Activated naive CD4-positive, alpha-beta T cell treated with anti-CD3 and anti-CD28 coated beads for 36 hours (primary cell): ENCODE measurements at regions not wholly inside any gene's neighbourhood (a gene's known extent, or its start where the extent isn't known, plus 50 kb on each side); places are given as distances from the start of the nearest gene placed in this dataset.

ENCODE experiments used
- CTCF ChIA-PET: fragments of 350-600 bp; sonication (Branson Sonifier 250); formaldehyde crosslinking; loops from one replicate; lab custom pipeline; 2021; ENCODE audit warnings: antibody characterized with exemption; lab: Charles Lee
- DNase-seq: peaks from one replicate; pipeline ENCODE4 v3.0.0-alpha.2; 2020
- H3K27ac Mint-ChIP-seq: one replicate; pipeline ENCODE4 v1.8.0; 2021; ENCODE audit warnings: mild to moderate bottlenecking, mixed read lengths
- H3K27me3 Mint-ChIP-seq: one replicate; pipeline ENCODE4 v1.8.0; 2021; ENCODE audit warnings: low read depth, mixed read lengths
- H3K36me3 Mint-ChIP-seq: one replicate; pipeline ENCODE4 v1.8.0; 2021; ENCODE audit warnings: low read depth, mixed read lengths
- H3K4me1 Mint-ChIP-seq: one replicate; pipeline ENCODE4 v1.8.0; 2021; ENCODE audit warnings: low read depth, mixed read lengths
- H3K4me3 Mint-ChIP-seq: one replicate; pipeline ENCODE4 v1.8.0; 2021; ENCODE audit warnings: mild to moderate bottlenecking, moderate library complexity, mixed read lengths
- H3K9me3 Mint-ChIP-seq: one replicate; pipeline ENCODE4 v1.8.0; 2021; ENCODE audit warnings: mixed read lengths
- intact Hi-C: fragments of 100-400 bp; cut with micrococcal nuclease; formaldehyde crosslinking; loops from one replicate; pipeline ENCODE4 v1.15.1; 2023

GRCh38 chr2:21693081-21693480 is 569.3 kb downstream of the TDRD15 start:
- Mint-ChIP-seq H3K4me3 (no peak overlapping the region), H3K9me3 (no peaks in the 10 kb centered on the region), H3K27ac (no peak overlapping the region), H3K27me3 (no peaks in the 10 kb centered on the region), H3K36me3 (no peaks in the 10 kb centered on the region), H3K4me1 (no peaks in the 10 kb centered on the region)
- CTCF ChIA-PET: no interaction called here
- DNase-seq: no peak
- intact Hi-C loops: no loop called here

DNA sequence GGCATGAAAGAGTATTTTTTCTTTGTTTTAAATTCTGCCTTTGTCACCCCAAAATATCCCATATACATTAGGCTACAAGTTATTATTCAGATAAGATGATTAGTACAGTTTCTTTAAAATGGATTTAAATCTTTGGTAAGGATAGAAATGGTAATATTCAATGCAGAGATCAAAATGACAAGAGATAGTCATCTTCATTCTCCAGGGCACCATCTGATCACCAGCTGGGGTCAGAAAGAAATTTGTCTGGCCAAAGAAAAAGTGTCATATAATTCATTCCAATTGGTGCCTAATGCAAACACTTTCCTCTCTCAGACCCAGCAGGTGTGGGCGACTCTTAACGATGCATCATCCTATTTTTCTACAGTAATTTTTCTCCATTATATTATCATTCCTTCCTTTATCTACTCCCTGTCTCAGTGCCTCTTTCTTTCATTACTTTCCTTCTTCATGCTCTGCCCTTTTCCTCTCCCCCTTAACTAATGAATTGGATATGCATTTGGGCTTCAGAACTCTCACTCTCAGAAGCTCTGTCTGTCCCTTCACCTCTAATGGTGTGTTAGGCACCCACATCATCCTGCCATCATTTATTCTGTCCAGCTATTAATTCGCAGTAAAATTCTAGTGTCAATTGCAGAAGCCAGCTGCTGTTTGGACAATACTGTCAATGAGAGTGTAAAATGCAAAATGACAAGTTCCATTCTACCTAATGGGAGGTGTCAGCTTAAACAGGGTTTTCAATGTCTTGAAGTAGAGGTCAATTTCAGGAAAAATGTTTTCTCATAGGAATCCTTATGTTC is 570.5 kb downstream of the TDRD15 start:
- Mint-ChIP-seq H3K27me3 (no peaks in the 10 kb centered on the region), H3K9me3 (peaks cover 2% of the 10 kb centered on the region), H3K4me1 (no peaks in the 10 kb centered on the region), H3K36me3 (no peaks in the 10 kb centered on the region), H3K4me3 (no peak overlapping the region), H3K27ac (no peak overlapping the region)
- DNase-seq: no peak
- CTCF ChIA-PET: no interaction called here
- intact Hi-C loops: no loop called here

DNA sequence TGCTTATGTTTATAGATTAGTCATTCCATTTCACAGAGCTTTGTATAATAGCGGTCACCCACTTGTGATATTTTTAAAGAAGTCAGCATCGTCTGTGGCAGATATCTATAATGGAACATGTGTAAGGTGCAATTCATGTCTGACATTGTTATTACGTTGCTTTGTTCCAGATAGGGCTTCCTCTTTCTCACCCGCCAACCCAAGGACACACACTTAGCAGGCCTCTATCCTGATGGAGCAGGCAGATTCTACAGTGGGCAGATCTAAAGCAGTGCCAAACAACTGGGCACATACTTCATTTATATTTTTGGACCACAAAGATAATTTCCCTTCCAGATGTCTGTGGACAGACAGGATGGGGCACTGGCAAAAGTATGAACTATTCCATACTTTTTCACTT is 573.1 kb downstream of the TDRD15 start:
- Mint-ChIP-seq H3K9me3 (peaks cover 6% of the 10 kb centered on the region), H3K27me3 (no peaks in the 10 kb centered on the region), H3K27ac (no peak overlapping the region), H3K4me1 (no peaks in the 10 kb centered on the region), H3K36me3 (no peaks in the 10 kb centered on the region), H3K4me3 (no peak overlapping the region)
- intact Hi-C loops: no loop called here
- no peak for DNase-seq
- CTCF ChIA-PET: no interaction called here

DNA sequence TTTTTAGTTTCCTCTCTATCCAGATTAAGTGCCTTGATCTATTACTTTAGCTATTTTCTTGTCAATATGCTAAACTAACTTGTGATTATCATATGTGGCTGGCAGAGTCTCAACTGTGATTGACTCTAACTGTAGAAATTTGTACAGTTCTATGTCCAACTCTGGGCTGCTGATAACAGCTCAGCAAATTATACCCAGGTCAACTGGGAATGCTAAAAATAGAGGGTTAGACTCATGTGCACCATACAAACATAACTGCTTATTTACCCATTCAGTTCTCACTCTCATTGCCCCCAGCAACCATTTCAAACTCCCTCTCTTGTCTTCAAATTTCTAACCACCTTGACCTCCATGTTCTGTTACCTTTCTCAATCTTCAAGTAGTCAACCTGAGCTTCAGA is 576.9 kb downstream of the TDRD15 start:
- Mint-ChIP-seq H3K27me3 (no peaks in the 10 kb centered on the region), H3K36me3 (no peaks in the 10 kb centered on the region), H3K4me3 (no peak overlapping the region), H3K4me1 (no peaks in the 10 kb centered on the region), H3K9me3 (peaks cover 7% of the 10 kb centered on the region), H3K27ac (no peak overlapping the region)
- CTCF ChIA-PET: no interaction called here
- no peak for DNase-seq
- intact Hi-C loops: no loop called here

- CTCF ChIA-PET: no interaction called here
- no peaks in the 10 kb centered on the region for H3K36me3 Mint-ChIP-seq
- no peaks in the 10 kb centered on the region for H3K27me3 Mint-ChIP-seq
- intact Hi-C loops: no loop called here
- no peaks in the 10 kb centered on the region for H3K4me1 Mint-ChIP-seq
- no peak for DNase-seq
- peaks cover 8% of the 10 kb centered on the region for H3K9me3 Mint-ChIP-seq
- H3K27ac Mint-ChIP-seq: no peak overlapping the region
- H3K4me3 Mint-ChIP-seq: no peak overlapping the region
Observed at GRCh38 chr2:21710031-21710430, 586.3 kb downstream of the TDRD15 start.

- Mint-ChIP-seq H3K4me1 (no peaks in the 10 kb centered on the region), H3K4me3 (no peak overlapping the region), H3K9me3 (peaks cover 8% of the 10 kb centered on the region), H3K27me3 (no peaks in the 10 kb centered on the region), H3K27ac (no peak overlapping the region), H3K36me3 (no peaks in the 10 kb centered on the region)
- CTCF ChIA-PET: no interaction called here
- no peak for DNase-seq
- intact Hi-C loops: no loop called here
Observed at GRCh38 chr2:21710496-21710895, 586.7 kb downstream of the TDRD15 start.

DNA sequence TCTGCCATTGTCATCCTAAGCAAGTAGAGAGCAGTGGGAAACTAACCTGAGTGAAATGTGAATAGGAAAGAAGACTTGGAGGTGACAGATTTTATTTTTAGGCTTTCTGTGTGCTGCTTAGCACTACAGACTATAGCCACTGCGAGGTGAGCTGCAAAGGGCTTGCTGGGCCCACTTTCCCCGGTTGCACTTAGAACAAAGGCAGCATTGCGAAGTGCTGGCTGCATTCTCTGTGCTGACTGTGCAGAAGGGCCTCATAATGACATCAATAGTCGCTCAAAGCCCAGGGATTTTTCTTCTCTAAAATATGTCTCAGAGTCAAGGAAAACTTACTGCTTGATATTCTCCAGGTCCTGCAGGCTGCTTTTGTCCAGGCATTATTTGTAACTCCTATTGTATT is 592.1 kb downstream of the TDRD15 start:
- H3K9me3 Mint-ChIP-seq: peaks cover 6% of the 10 kb centered on the region
- no peak overlapping the region for H3K4me3 Mint-ChIP-seq
- DNase-seq: no peak
- no peaks in the 10 kb centered on the region for H3K36me3 Mint-ChIP-seq
- CTCF ChIA-PET: no interaction called here
- H3K27ac Mint-ChIP-seq: no peak overlapping the region
- no peaks in the 10 kb centered on the region for H3K27me3 Mint-ChIP-seq
- intact Hi-C loops: no loop called here
- H3K4me1 Mint-ChIP-seq: no peaks in the 10 kb centered on the region

GRCh38 chr2:21727101-21727500 is 603.3 kb downstream of the TDRD15 start:
- intact Hi-C loops: no loop called here
- Mint-ChIP-seq H3K4me3 (no peak overlapping the region), H3K27ac (no peak overlapping the region), H3K36me3 (no peaks in the 10 kb centered on the region), H3K9me3 (no peaks in the 10 kb centered on the region), H3K27me3 (no peaks in the 10 kb centered on the region), H3K4me1 (no peaks in the 10 kb centered on the region)
- no peak for DNase-seq
- CTCF ChIA-PET: no interaction called here

GRCh38 chr2:21728133-21728532 is 604.4 kb downstream of the TDRD15 start:
- intact Hi-C loops: no loop called here
- CTCF ChIA-PET: no interaction called here
- no peaks in the 10 kb centered on the region for H3K27me3 Mint-ChIP-seq
- H3K4me3 Mint-ChIP-seq: no peak overlapping the region
- H3K4me1 Mint-ChIP-seq: no peaks in the 10 kb centered on the region
- no peaks in the 10 kb centered on the region for H3K36me3 Mint-ChIP-seq
- no peak overlapping the region for H3K27ac Mint-ChIP-seq
- no peak for DNase-seq
- no peaks in the 10 kb centered on the region for H3K9me3 Mint-ChIP-seq

DNA sequence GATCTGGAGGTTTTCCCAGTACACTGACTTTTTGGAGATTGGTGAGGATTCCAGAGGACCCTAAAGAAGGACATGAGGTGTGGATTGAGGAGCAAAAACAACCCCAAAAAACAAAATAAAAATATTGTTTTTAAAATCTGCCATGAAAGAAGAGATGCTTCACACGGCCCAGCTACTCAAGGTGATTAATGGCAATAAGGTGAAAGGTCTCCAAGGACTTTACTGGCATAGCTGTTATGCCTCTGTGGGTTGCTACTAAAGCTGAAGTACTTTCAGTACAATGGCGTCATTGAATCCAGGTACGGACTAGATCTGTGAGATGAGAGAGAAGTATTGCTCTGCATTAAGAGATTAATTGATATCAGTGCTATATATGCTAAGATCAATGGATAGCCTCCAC is 606.4 kb downstream of the TDRD15 start:
- CTCF ChIA-PET: no interaction called here
- no peaks in the 10 kb centered on the region for H3K27me3 Mint-ChIP-seq
- DNase-seq: no peak
- H3K4me3 Mint-ChIP-seq: no peak overlapping the region
- no peak overlapping the region for H3K27ac Mint-ChIP-seq
- no peaks in the 10 kb centered on the region for H3K36me3 Mint-ChIP-seq
- intact Hi-C loops: no loop called here
- peaks cover 4% of the 10 kb centered on the region for H3K9me3 Mint-ChIP-seq
- no peaks in the 10 kb centered on the region for H3K4me1 Mint-ChIP-seq

DNA sequence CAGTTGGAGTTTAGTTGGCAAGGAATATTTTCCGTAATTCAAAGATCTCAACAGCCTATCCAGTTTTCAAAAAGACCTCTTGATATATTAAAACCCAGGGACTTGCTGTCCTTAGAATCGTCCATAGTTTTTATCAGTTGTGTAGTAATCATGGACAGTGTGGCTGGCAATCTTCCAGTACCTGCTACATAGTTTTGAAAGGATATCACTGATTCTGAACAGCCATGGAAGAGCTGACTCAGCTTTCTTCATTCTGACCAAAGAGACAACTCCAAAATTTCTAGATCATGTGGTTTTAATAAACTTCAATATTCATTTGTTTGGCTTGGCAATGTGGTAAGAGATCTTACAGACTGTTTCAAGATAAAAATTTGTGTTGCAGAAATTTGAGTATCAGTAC is 616.7 kb downstream of the TDRD15 start:
- Mint-ChIP-seq H3K4me1 (no peaks in the 10 kb centered on the region), H3K27ac (no peak overlapping the region), H3K27me3 (no peaks in the 10 kb centered on the region), H3K4me3 (no peak overlapping the region), H3K36me3 (no peaks in the 10 kb centered on the region), H3K9me3 (peaks cover 6% of the 10 kb centered on the region)
- no peak for DNase-seq
- intact Hi-C loops: no loop called here
- CTCF ChIA-PET: no interaction called here

DNA sequence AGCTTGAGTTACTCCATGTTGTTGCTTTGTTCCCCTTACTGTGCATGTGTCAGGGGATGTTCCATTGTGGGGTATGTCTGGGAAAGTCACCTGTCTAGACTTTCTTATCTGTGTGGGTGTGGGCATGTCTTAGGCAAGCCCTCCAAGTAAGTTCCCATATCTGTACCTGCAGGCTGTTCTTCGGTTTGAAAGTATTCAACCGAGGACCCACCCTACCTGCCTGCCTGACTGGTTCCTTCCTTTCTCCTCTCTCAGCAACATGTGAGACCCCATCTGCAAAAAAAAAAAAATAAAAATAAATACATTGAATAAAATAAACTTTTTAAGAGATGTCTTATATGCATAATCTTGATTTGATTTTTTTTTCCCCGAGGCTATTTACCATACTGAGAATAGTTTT is 622.7 kb downstream of the TDRD15 start:
- Mint-ChIP-seq H3K4me1 (no peaks in the 10 kb centered on the region), H3K9me3 (peaks cover 13% of the 10 kb centered on the region), H3K36me3 (no peaks in the 10 kb centered on the region), H3K4me3 (no peak overlapping the region), H3K27me3 (no peaks in the 10 kb centered on the region), H3K27ac (no peak overlapping the region)
- no peak for DNase-seq
- intact Hi-C loops: no loop called here
- CTCF ChIA-PET: no interaction called here

GRCh38 chr2:21748501-21748900 is 624.7 kb downstream of the TDRD15 start:
- H3K4me1 Mint-ChIP-seq: no peaks in the 10 kb centered on the region
- H3K4me3 Mint-ChIP-seq: no peak overlapping the region
- intact Hi-C loops: no loop called here
- H3K27ac Mint-ChIP-seq: no peak overlapping the region
- peaks cover 13% of the 10 kb centered on the region for H3K9me3 Mint-ChIP-seq
- H3K27me3 Mint-ChIP-seq: no peaks in the 10 kb centered on the region
- no peak for DNase-seq
- CTCF ChIA-PET: no interaction called here
- no peaks in the 10 kb centered on the region for H3K36me3 Mint-ChIP-seq
